ENCODE measurements at regions not wholly inside any gene's neighbourhood (a gene's known extent, or its start where the extent isn't known, plus 50 kb on each side); places are given as distances from the start of the nearest gene placed in this dataset.

GRCh38 chr15:59739557-59740186 lies 50.6 kb upstream of the BNIP2 start:
- TF ChIP-seq CTCF (IDR thresholded peaks at IDR 0.05; ENCODE audit: low read depth, low read length) = no peak
- DNase-seq (ENCODE audit: extremely low read depth, low read depth) = no peak

Measured in AG09319 (cell line).